ENCODE measurements at regions not wholly inside any gene's neighbourhood (a gene's known extent, or its start where the extent isn't known, plus 50 kb on each side); places are given as distances from the start of the nearest gene placed in this dataset.

DNA sequence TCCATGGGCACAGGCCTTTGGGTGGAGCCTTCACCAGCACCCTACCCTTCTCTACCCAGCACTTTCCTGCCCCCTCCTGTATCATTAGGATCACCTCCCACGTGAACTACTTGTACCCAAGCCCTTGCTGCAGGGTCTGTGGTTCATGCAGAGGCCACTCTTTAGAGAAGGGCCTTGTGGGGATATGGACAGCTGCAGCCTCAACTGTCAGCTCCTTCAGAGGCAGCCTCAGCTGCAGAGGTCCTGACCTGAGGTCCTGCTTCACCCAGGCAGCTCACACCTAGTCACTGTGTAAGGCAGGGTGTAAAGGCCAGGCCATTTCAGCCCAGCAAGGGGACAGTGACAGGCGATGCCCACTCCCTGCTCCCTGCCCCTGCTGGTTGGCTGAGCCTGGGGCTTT, 448.6 kb upstream of the PROK2 start:
- 43% methylated on average over 2 of the region's 2 CpGs for WGBS (ENCODE audit: low lambda C conversion rate)
- H4K20me1 ChIP-seq (ENCODE audit: insufficient read depth), result no peaks in the 10 kb centered on the region
- H3K79me2 ChIP-seq (ENCODE audit: insufficient read depth), result no peaks in the 10 kb centered on the region
- no peak overlapping the region for H3K4me2 ChIP-seq
- no peak for DNase-seq
- ChIA-PET POLR2A (no interaction called here), CTCF (no interaction called here)
- peaks cover 6% of the 10 kb centered on the region; the same call in 1 of the 2 replicates for H3K27me3 ChIP-seq (ENCODE audit: insufficient read depth)
- H3K9ac ChIP-seq, result no peak overlapping the region
- H3K36me3 ChIP-seq (replicated peaks in 1 of 2; ENCODE audit: control insufficient read depth in 1 of 2, insufficient read depth in 2 of 2, low read length in 1 of 2), result no peaks in the 10 kb centered on the region
- H3K4me1 ChIP-seq (ENCODE audit: control insufficient read depth in 1 of 2, insufficient read depth in 2 of 2, low read depth in 1 of 2, low read length in 1 of 2), result peaks cover 0 to 5% of the 10 kb centered on the region in 2 experiments; a peak in 1 of 4 replicates
- H3K9me2 ChIP-seq, result no peaks in the 10 kb centered on the region
- H3K9me3 ChIP-seq, result no peaks in the 10 kb centered on the region
- H3F3A ChIP-seq (replicated peaks; ENCODE audit: insufficient read depth), result no peaks in the 10 kb centered on the region
- H3K4me3 ChIP-seq (ENCODE audit: low read depth in 2 of 2, low read length in 1 of 2), result no peak overlapping the region
- TF ChIP-seq CHD2 (IDR thresholded peaks at IDR 0.05; ENCODE audit: low read length, partially characterized antibody) (no peak), EP300 (IDR thresholded peaks at IDR 0.05; ENCODE audit: borderline replicate concordance in 1 of 2, low read depth in 1 of 2, low read length in 1 of 2) (no peak), GATA2 (CRISPR knock-in tag; IDR thresholded peaks at IDR 0.05) (no peak), SMC3 (IDR thresholded peaks at IDR 0.05; ENCODE audit: low read depth, low read length) (no peak), NRF1 (IDR thresholded peaks at IDR 0.05; ENCODE audit: low read depth, low read length) (no peak), PBX3 (IDR thresholded peaks at IDR 0.05) (no peak), FOXJ3 (CRISPR knock-in tag; IDR thresholded peaks at IDR 0.05) (no peak), EZH2phosphoT487 (IDR thresholded peaks at IDR 0.05; ENCODE audit: borderline replicate concordance, low read depth) (no peak), MXI1 (IDR thresholded peaks at IDR 0.05; ENCODE audit: low read depth, low read length) (no peak), RFX5 (IDR thresholded peaks at IDR 0.05; ENCODE audit: low read length) (no peak), RCOR1 (IDR thresholded peaks at IDR 0.05; ENCODE audit: low read length) (no peak)
- TF ChIP-seq, protein P1, sequence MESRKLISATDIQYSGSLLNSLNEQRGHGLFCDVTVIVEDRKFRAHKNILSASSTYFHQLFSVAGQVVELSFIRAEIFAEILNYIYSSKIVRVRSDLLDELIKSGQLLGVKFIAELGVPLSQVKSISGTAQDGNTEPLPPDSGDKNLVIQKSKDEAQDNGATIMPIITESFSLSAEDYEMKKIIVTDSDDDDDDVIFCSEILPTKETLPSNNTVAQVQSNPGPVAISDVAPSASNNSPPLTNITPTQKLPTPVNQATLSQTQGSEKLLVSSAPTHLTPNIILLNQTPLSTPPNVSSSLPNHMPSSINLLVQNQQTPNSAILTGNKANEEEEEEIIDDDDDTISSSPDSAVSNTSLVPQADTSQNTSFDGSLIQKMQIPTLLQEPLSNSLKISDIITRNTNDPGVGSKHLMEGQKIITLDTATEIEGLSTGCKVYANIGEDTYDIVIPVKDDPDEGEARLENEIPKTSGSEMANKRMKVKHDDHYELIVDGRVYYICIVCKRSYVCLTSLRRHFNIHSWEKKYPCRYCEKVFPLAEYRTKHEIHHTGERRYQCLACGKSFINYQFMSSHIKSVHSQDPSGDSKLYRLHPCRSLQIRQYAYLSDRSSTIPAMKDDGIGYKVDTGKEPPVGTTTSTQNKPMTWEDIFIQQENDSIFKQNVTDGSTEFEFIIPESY (IDR thresholded peaks at IDR 0.05; ENCODE audit: borderline replicate concordance, low read depth), result no peak
- TF ChIP-seq, protein P2, sequence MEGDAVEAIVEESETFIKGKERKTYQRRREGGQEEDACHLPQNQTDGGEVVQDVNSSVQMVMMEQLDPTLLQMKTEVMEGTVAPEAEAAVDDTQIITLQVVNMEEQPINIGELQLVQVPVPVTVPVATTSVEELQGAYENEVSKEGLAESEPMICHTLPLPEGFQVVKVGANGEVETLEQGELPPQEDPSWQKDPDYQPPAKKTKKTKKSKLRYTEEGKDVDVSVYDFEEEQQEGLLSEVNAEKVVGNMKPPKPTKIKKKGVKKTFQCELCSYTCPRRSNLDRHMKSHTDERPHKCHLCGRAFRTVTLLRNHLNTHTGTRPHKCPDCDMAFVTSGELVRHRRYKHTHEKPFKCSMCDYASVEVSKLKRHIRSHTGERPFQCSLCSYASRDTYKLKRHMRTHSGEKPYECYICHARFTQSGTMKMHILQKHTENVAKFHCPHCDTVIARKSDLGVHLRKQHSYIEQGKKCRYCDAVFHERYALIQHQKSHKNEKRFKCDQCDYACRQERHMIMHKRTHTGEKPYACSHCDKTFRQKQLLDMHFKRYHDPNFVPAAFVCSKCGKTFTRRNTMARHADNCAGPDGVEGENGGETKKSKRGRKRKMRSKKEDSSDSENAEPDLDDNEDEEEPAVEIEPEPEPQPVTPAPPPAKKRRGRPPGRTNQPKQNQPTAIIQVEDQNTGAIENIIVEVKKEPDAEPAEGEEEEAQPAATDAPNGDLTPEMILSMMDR (IDR thresholded peaks at IDR 0.05), result no peak
- H3K27ac ChIP-seq (ENCODE audit: low read depth in 2 of 2, low read length in 1 of 2), result no peak overlapping the region
- no peak overlapping the region for H2AFZ ChIP-seq (ENCODE audit: low read depth)
